Upper lobe of left lung (tissue), 6 donors: ENCODE measurements at regions not wholly inside any gene's neighbourhood (a gene's known extent, or its start where the extent isn't known, plus 50 kb on each side); places are given as distances from the start of the nearest gene placed in this dataset.

ENCODE experiments used
- ATAC-seq, 2 donors: fragments of 200-7000 bp; cut with Tn5 transposase; one replicate each; pipeline ENCODE4 v1.9.1; 2022; ENCODE audit warnings: mild to moderate bottlenecking in 2 of 2, moderate library complexity in 2 of 2; ENCODE audit not compliant: low FRiP score in 2 of 2
- DNase-seq, 2 donors: peaks; one replicate each; pipeline ENCODE4 v3.0.0-alpha.2; 2019 to 2020
- H3K27ac ChIP-seq, 4 donors: fragments of 200-600 bp; sonication (generic); one replicate each; pipeline ENCODE4 v1.5.1; 2016 to 2019
- H3K27me3 ChIP-seq, 4 donors: fragments of 200-600 bp; sonication (generic); one replicate each; pipeline ENCODE4 v1.5.1; 2017 to 2019
- H3K36me3 ChIP-seq, 4 donors: fragments of 200-600 bp; sonication (generic); one replicate each; pipeline ENCODE4 v1.5.1; 2016 to 2019
- H3K4me1 ChIP-seq, 4 donors: fragments of 200-600 bp; sonication (generic); one replicate each; pipeline ENCODE4 v1.5.1; 2018 to 2019
- H3K4me3 ChIP-seq, 4 donors: fragments of 200-600 bp; sonication (generic); one replicate each; pipeline ENCODE4 v1.5.1; 2017 to 2019; ENCODE audit warnings: mild to moderate bottlenecking in 2 of 4, moderate library complexity in 1 of 4
- H3K9me3 ChIP-seq, 4 donors: fragments of 200-600 bp; sonication (generic); one replicate each; pipeline ENCODE4 v1.5.1; 2018 to 2019
- EP300 ChIP-seq, 4 donors: sonication (generic); formaldehyde crosslinking; IDR thresholded peaks; one replicate each; pipeline ENCODE4 v1.5.1; 2017; ENCODE audit warnings: antibody characterized with exemption in 4 of 4, control low read depth in 2 of 4
- POLR2A ChIP-seq, 4 donors: fragments of 450-650 bp; IDR thresholded peaks; one replicate each; pipeline ENCODE4 v1.5.1; 2016 to 2017; ENCODE audit warnings: antibody characterized with exemption in 4 of 4, mild to moderate bottlenecking in 2 of 4
- POLR2AphosphoS5 ChIP-seq, 2 donors: sonication (generic); formaldehyde crosslinking; IDR thresholded peaks; one replicate each; pipeline ENCODE4 v1.5.1; 2017; ENCODE audit warnings: antibody characterized with exemption in 2 of 2
- WGBS, 2 donors: methylation state at CpG; one replicate each; pipeline ENCODE4 v1.1.5; 2017 to 2018; 5-methylcytosine and 5-hydroxymethylcytosine counted together
- TF ChIP-seq, protein P1 (sequence below), 6 experiments: fragments of 450-650 bp in 4 of 6; fragments of 200-600 bp in 2 of 6; sonication (generic) in 2 of 6; IDR thresholded peaks; one replicate each; pipeline ENCODE4 v1.5.1; 2016 to 2019; ENCODE audit warnings: antibody characterized with exemption in 6 of 6
- donor health status: DM: no; HTN: no; CAD: no; lungs with moderate emphysema.
- donor health status: DM: no; HTN: yes; CAD: no; lungs with severe emphysema.

DNA sequence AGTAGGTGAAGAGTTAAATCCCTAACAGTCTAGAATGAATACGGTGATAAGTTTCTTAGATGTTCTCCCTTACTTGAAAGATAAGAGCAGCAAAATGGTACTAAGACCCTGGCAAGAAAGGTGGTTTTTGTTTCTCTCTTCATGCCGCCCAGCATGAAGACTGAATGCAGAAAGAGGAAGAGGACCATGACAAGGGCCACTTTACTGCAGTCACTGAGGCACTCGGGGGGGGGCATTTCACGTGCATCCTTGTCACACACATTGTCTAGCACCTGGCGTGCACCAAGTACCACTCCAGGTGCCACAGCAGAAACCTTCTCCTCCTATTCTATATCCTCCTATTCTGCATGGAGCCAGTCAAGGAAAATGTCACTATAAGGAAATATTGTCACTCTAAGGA, 222.0 kb downstream of the TOMM20 start:
- Histone ChIP-seq H3K9me3 (no peaks in the 10 kb centered on the region), H3K4me1 (peaks cover under 1 to 16% (median 13%) of the 10 kb centered on the region in 4 donors), H3K36me3 (no peaks in the 10 kb centered on the region), H3K27me3 (no peaks in the 10 kb centered on the region), H3K27ac (no peak overlapping the region), H3K4me3 (no peak overlapping the region)
- DNase-seq (no peak), ATAC-seq (no peak)
- WGBS, 2 donors, result 68 to 73% methylated on average over 5 of the region's 5 CpGs
- TF ChIP-seq, protein P1, sequence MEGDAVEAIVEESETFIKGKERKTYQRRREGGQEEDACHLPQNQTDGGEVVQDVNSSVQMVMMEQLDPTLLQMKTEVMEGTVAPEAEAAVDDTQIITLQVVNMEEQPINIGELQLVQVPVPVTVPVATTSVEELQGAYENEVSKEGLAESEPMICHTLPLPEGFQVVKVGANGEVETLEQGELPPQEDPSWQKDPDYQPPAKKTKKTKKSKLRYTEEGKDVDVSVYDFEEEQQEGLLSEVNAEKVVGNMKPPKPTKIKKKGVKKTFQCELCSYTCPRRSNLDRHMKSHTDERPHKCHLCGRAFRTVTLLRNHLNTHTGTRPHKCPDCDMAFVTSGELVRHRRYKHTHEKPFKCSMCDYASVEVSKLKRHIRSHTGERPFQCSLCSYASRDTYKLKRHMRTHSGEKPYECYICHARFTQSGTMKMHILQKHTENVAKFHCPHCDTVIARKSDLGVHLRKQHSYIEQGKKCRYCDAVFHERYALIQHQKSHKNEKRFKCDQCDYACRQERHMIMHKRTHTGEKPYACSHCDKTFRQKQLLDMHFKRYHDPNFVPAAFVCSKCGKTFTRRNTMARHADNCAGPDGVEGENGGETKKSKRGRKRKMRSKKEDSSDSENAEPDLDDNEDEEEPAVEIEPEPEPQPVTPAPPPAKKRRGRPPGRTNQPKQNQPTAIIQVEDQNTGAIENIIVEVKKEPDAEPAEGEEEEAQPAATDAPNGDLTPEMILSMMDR (IDR thresholded peaks at IDR 0.05), result no peak
- TF ChIP-seq POLR2A (IDR thresholded peaks at IDR 0.05) (no peak), POLR2AphosphoS5 (IDR thresholded peaks at IDR 0.05) (no peak), EP300 (IDR thresholded peaks at IDR 0.05) (no peak)

- DNase-seq (no peak), ATAC-seq (no peak)
- no peak overlapping the region for H3K27ac ChIP-seq
- no peaks in the 10 kb centered on the region for H3K9me3 ChIP-seq
- no peaks in the 10 kb centered on the region for H3K27me3 ChIP-seq
- H3K36me3 ChIP-seq, result no peaks in the 10 kb centered on the region
- peaks cover 14 to 21% (median 20%) of the 10 kb centered on the region in 4 donors for H3K4me1 ChIP-seq
- no peak overlapping the region for H3K4me3 ChIP-seq
- TF ChIP-seq, protein P1 (IDR thresholded peaks at IDR 0.05), result no peak
- no peak for TF ChIP-seq POLR2A (IDR thresholded peaks at IDR 0.05)
- TF ChIP-seq POLR2AphosphoS5 (IDR thresholded peaks at IDR 0.05), result no peak
- no peak for TF ChIP-seq EP300 (IDR thresholded peaks at IDR 0.05)
- 93% methylated on average over 7 of the region's 7 CpGs for WGBS, 2 donors
Measured at GRCh38 chr1:234902774-234903547, 225.7 kb downstream of the TOMM20 start.

DNA sequence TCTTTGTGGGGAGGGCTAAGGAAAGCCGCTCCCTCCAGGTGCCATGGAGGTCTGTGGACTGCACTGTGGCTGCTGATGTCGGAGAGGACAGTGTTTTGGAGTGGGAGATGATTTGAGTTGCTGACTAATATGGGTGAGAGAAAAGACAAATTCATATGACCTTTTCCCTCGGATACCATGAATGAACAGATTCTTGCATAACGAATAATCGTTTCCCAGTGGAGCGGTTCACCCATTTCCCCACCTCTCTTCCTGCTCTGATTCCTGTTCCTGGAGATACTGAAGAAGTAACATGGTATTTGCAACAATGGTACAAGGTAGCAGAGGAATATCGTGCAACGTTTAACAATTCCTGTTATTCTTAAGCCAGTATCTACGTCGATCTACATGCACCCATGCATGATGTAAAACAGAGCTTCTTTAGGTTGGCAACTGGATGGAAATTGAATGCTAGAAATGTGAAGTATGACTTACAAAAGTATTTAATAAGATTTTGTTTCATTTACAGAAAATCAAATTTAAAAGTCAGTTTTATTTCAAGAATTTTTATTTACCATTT, 227.1 kb downstream of the TOMM20 start:
- no peak for TF ChIP-seq POLR2AphosphoS5 (IDR thresholded peaks at IDR 0.05)
- TF ChIP-seq, protein P1 (IDR thresholded peaks at IDR 0.05), result no peak
- TF ChIP-seq POLR2A (IDR thresholded peaks at IDR 0.05), result no peak
- TF ChIP-seq EP300 (IDR thresholded peaks at IDR 0.05), result no peak
- DNase-seq, result no peak
- no peaks in the 10 kb centered on the region for H3K9me3 ChIP-seq
- H3K4me1 ChIP-seq, result peaks cover 14 to 21% (median 18%) of the 10 kb centered on the region in 4 donors
- no peaks in the 10 kb centered on the region for H3K36me3 ChIP-seq
- no peak for ATAC-seq
- H3K27ac ChIP-seq, result no peak overlapping the region
- WGBS, 2 donors, result 83 to 85% methylated on average over 10 of the region's 10 CpGs
- no peak overlapping the region for H3K4me3 ChIP-seq
- H3K27me3 ChIP-seq, result no peaks in the 10 kb centered on the region

- no peak overlapping the region for H3K27ac ChIP-seq
- DNase-seq (no peak), ATAC-seq (no peak)
- no peaks in the 10 kb centered on the region for H3K27me3 ChIP-seq
- TF ChIP-seq EP300 (IDR thresholded peaks at IDR 0.05) (no peak), POLR2AphosphoS5 (IDR thresholded peaks at IDR 0.05) (no peak), POLR2A (IDR thresholded peaks at IDR 0.05) (no peak)
- TF ChIP-seq, protein P1 (IDR thresholded peaks at IDR 0.05), result no peak
- no peaks in the 10 kb centered on the region for H3K9me3 ChIP-seq
- H3K36me3 ChIP-seq, result no peaks in the 10 kb centered on the region
- H3K4me3 ChIP-seq, result no peak overlapping the region
- H3K4me1 ChIP-seq, result peaks cover 14 to 21% (median 18%) of the 10 kb centered on the region in 4 donors
- 92 to 93% methylated on average over 2 to 3 of the region's 3 CpGs for WGBS, 2 donors
Measured at GRCh38 chr1:234900595-234900994, 228.0 kb downstream of the TOMM20 start.
